ENCODE measurements at regions not wholly inside any gene's neighbourhood (a gene's known extent, or its start where the extent isn't known, plus 50 kb on each side); places are given as distances from the start of the nearest gene placed in this dataset.

- TF ChIP-seq CTCF (conservative IDR thresholded peaks at IDR 0.05; ENCODE audit: low read depth, low read length): no peak
- TF ChIP-seq EZH2 (IDR thresholded peaks at IDR 0.05; ENCODE audit: borderline replicate concordance, low read depth, low read length, poor library complexity, severe bottlenecking): no peak
Measured at GRCh38 chr3:28081533-28081947, 159.9 kb upstream of the CMC1 start.
